Pancreas (tissue), 10 donors: ENCODE measurements at regions not wholly inside any gene's neighbourhood (a gene's known extent, or its start where the extent isn't known, plus 50 kb on each side); places are given as distances from the start of the nearest gene placed in this dataset.

ENCODE experiments used
- ATAC-seq, 4 donors: fragments of 200-7000 bp; cut with Tn5 transposase; one replicate each; pipeline versions ENCODE4 v1.8.0 to v1.9.1; 2020; ENCODE audit warnings: mild to moderate bottlenecking in 4 of 4, moderate library complexity in 4 of 4
- DNase-seq, 6 donors: peaks; one replicate each; pipeline ENCODE4 v3.0.0-alpha.2; 2020
- FAIRE-seq: peaks from 2 replicates; lab custom pipeline; 2012; peaks lifted over from hg19 to GRCh38; lab: Jason Lieb, UNC
- H3K27ac ChIP-seq, 4 donors: fragments of 200-600 bp; sonication (generic); 1 replicate in 3 of 4; 2 replicates in 1 of 4; pipeline versions ENCODE4 v1.5.0 to v1.8.0; 2020
- H3K27me3 ChIP-seq, 4 donors: fragments of 200-600 bp; one replicate each; pipeline ENCODE4 v1.8.0; 2021
- H3K36me3 ChIP-seq, 3 donors: fragments of 200-600 bp; sonication (generic) in 1 of 3; one replicate each; pipeline versions ENCODE4 v1.5.0 to v1.8.0; 2020 to 2021
- H3K4me1 ChIP-seq, 3 donors: fragments of 200-600 bp; one replicate each; pipeline ENCODE4 v1.8.0; 2021
- H3K4me3 ChIP-seq, 4 donors: fragments of 200-600 bp; sonication (generic) in 2 of 4; one replicate each; pipeline versions ENCODE4 v1.5.0 to v1.8.0; 2020 to 2021
- H3K9me3 ChIP-seq, 4 donors: fragments of 200-600 bp; one replicate each; pipeline ENCODE4 v1.8.0; 2021
- CTCF ChIP-seq, 4 donors: fragments of 200-600 bp; sonication (generic) in 3 of 4; IDR thresholded peaks; one replicate each; pipeline versions ENCODE4 v1.5.0 to v1.8.0; 2021; ENCODE audit warnings: antibody characterized with exemption in 4 of 4
- WGBS, 2 donors: extraction: QIAGEN DNeasy Blood & Tissue Kit; methylation state at CpG; one replicate each; pipeline ENCODE4 v1.1.7; 2013; 5-methylcytosine and 5-hydroxymethylcytosine counted together
- intact Hi-C, 3 donors: fragments of 100-400 bp; cut with DNase I; formaldehyde crosslinking; loops; one replicate each; pipeline versions ENCODE4 v1.11.1 to v1.14.2; 2022
- donor health status: healthy with polysubstance abuse.
- donor health status: DM: no; HTN: no; CAD: no; lungs with moderate emphysema.
- donor health status: DM: no; HTN: no; CAD: no.
- donor health status: control.
- donor health status: control.
- donor health status: Bipolar disorder and iron deficiency.
- donor health status: DM: yes; HTN: yes; CAD: no.
- donor health status: DM: no; HTN: no; CAD: no.
- donor health status: DM: no; HTN: no; CAD: no.
- donor health status: DM: yes; HTN: yes; CAD: no.

- TF ChIP-seq CTCF (IDR thresholded peaks at IDR 0.05): no peak
- FAIRE-seq (no peak), ATAC-seq (no peak), DNase-seq (no peak)
- no peaks in the 10 kb centered on the region for H3K9me3 ChIP-seq
- WGBS, 2 donors: 58% methylated on average over 6 of the region's 6 CpGs
- no peaks in the 10 kb centered on the region for H3K36me3 ChIP-seq
- intact Hi-C loops: no loop called here
- H3K4me3 ChIP-seq: no peak overlapping the region
- H3K27me3 ChIP-seq: no peaks in the 10 kb centered on the region
- H3K4me1 ChIP-seq: no peaks in the 10 kb centered on the region
- no peak overlapping the region for H3K27ac ChIP-seq
These were observed 127.5 kb upstream of the TLR3 start for GRCh38 chr4:185941461-185941860.

DNA sequence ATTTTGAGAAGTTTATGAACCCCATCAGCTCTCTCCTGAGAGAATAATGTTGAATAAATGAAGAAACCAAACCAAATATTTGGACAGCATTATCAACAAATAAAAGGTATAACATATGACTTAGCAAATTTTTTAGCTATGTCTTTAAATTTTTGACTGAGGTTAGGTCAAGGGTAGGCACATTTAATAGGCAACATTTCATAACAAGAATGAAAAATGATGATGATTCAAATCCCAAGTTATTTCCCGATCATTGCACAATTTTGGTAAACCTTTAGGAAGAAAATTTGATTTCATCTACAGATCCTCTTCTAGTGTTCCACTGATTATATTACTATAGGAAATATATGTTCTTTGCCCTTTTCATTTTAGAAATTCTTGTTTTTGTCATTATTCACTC lies 123.7 kb upstream of the TLR3 start:
- ATAC-seq (no peak), DNase-seq (no peak), FAIRE-seq (no peak)
- no peak overlapping the region for H3K27ac ChIP-seq
- H3K4me1 ChIP-seq: no peaks in the 10 kb centered on the region
- no peak overlapping the region for H3K4me3 ChIP-seq
- 94 to 97% methylated on average over 1 of the region's 1 CpG for WGBS, 2 donors
- intact Hi-C loops: no loop called here
- no peaks in the 10 kb centered on the region for H3K36me3 ChIP-seq
- H3K27me3 ChIP-seq: no peaks in the 10 kb centered on the region
- H3K9me3 ChIP-seq: no peaks in the 10 kb centered on the region
- no peak for TF ChIP-seq CTCF (IDR thresholded peaks at IDR 0.05)

GRCh38 chr4:185945906-185946305 lies 123.0 kb upstream of the TLR3 start:
- no peaks in the 10 kb centered on the region for H3K27me3 ChIP-seq
- no peak overlapping the region for H3K4me3 ChIP-seq
- H3K36me3 ChIP-seq: no peaks in the 10 kb centered on the region
- intact Hi-C loops: no loop called here
- no peak overlapping the region for H3K27ac ChIP-seq
- FAIRE-seq (no peak), ATAC-seq (no peak), DNase-seq (no peak)
- no peaks in the 10 kb centered on the region for H3K9me3 ChIP-seq
- TF ChIP-seq CTCF (IDR thresholded peaks at IDR 0.05): no peak
- no peaks in the 10 kb centered on the region for H3K4me1 ChIP-seq
- 93 to 94% methylated on average over 3 of the region's 3 CpGs for WGBS, 2 donors

- H3K27ac ChIP-seq: no peak overlapping the region
- no peak for FAIRE-seq
These were observed 118.1 kb upstream of the TLR3 start for GRCh38 chr4:185950891-185951290.

More at GRCh38 chr4:185950891-185951290, 118.1 kb upstream of the TLR3 start:
- no peak for ATAC-seq
- intact Hi-C loops: no loop called here
- no peak for DNase-seq
- 85 to 89% methylated on average over 5 of the region's 5 CpGs for WGBS, 2 donors
- TF ChIP-seq CTCF (IDR thresholded peaks at IDR 0.05): no peak
- Histone ChIP-seq H3K36me3 (no peaks in the 10 kb centered on the region), H3K4me1 (no peaks in the 10 kb centered on the region), H3K9me3 (no peaks in the 10 kb centered on the region), H3K27me3 (no peaks in the 10 kb centered on the region), H3K4me3 (no peak overlapping the region)
